ACHN (cell line): ENCODE measurements at regions not wholly inside any gene's neighbourhood (a gene's known extent, or its start where the extent isn't known, plus 50 kb on each side); places are given as distances from the start of the nearest gene placed in this dataset.

Experiments
- DNase-seq: peaks from one replicate; pipeline ENCODE4 v3.0.0-alpha.2; 2015
- in situ Hi-C: cut with HindIII; loops from 2 replicates; pipeline ENCODE4 v1.10.0; 2017; ENCODE audit warnings: low sequenced_read_pairs, low pct_ligation_motif_present, low pct_unique_long_range_greater_than_20kb

DNA sequence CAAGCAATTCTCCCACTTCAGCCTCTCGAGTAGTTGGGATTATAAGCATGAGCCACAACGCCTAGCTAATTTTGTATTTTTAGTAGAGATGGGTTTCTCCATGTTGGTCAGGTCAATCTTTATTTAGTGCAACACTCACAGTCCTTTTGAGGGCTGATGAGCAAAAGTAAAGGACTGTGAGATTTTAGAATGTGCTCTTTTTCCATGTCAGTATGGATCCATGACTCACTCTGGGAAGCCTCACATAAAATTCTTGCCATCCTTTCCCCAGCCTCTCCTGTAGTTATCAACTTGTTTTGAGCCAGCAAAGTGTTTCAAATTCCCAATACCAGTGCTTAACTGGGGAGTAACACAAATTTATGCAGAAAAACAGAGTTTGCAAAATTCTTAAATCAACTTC is 135.8 kb upstream of the CXCL12 start:
- no peak for DNase-seq
- in situ Hi-C loops = no loop called here

GRCh38 chr10:44539178-44539577 is 154.3 kb upstream of the CXCL12 start:
- no peak for DNase-seq
- in situ Hi-C loops = no loop called here

- in situ Hi-C loops = no loop called here
- no peak for DNase-seq
These were observed 167.8 kb upstream of the CXCL12 start for GRCh38 chr10:44552726-44553125.

DNA sequence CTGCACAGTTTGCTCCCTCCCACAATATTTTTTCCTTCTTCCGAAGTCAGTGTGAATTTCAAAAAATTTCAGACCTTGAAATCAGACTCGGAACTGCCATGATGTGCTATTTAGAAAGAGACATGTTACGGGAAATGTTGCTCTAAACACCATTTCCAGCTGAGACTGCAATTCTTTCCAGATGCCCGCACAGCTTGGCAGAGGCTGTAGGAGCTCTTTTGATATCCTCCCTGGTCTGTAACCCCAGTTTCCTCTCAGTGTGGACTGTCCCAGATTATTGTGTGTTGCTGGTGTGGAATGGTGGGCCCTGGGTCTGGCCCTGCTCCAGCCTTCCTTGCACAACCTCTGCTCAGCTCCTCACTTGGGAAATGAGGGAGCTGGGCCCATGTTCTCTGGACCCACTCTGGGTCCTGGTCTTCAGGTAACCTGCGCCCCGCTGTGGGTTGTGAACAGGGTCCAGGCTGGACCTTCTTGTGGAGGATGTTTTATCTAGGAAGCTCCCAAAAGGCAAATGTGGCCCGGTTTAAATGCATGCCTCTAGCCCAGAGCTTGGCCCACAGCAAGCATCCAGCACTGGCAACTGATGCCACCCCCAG is 172.8 kb upstream of the CXCL12 start:
- in situ Hi-C loops = no loop called here
- no peak for DNase-seq

GRCh38 chr10:44558521-44558920 is 173.6 kb upstream of the CXCL12 start:
- in situ Hi-C loops = no loop called here
- DNase-seq = no peak

GRCh38 chr10:44564361-44564760 is 179.5 kb upstream of the CXCL12 start:
- no peak for DNase-seq
- in situ Hi-C loops = no loop called here

GRCh38 chr10:44564790-44565189 is 179.9 kb upstream of the CXCL12 start:
- in situ Hi-C loops = no loop called here
- no peak for DNase-seq

- no peak for DNase-seq
- in situ Hi-C loops = no loop called here
These were observed 181.9 kb upstream of the CXCL12 start for GRCh38 chr10:44566786-44567185.

- no peak for DNase-seq
- in situ Hi-C loops = no loop called here
These were observed 182.6 kb upstream of the CXCL12 start for GRCh38 chr10:44567471-44567870.

DNA sequence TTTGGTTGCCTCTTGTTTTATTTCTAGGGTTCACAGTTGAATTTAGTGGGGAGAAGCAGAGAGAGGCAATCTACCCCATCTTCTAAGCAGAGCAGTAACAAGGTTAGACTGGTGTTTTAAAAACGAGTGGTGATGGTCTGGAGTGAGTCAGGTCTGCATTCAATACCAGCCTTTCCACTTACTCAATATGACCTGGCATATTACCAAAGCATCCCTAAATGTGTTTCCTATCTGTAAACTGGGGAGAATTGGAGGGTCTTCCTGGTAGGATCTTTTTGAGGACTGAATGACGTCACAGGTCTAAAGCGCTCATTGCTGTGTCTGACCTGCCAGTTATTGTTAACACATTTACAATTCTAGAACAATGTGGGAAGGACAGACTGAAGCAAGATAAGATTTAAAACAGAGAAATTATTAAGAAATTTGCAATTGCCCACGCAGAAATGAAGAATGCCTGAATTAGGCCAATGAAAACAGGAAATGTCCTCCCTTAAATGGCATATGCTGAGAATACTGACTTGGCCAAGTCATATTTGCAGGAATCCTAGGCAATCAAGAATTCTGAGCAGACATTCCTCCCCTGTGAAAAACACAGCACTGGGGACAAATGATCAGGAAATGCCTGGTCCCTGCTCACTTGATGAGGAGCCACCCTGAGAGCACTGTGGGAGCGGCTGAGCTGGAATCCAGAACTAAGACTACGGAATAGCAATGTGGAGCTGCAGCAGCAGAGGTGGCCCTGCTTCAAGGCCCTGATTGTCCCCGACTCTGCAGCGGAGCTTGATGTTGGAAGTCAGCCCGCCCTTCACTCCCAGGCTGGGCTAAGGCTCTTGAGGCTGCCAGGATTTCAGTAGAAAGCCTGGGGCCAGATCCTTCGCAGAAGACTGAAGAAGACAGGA is 184.5 kb upstream of the CXCL12 start:
- in situ Hi-C loops = no loop called here
- DNase-seq = no peak

GRCh38 chr10:44571701-44572100 is 186.8 kb upstream of the CXCL12 start:
- in situ Hi-C loops = no loop called here
- DNase-seq = no peak

- in situ Hi-C loops = no loop called here
- no peak for DNase-seq
These were observed 187.2 kb upstream of the CXCL12 start for GRCh38 chr10:44572146-44572545.

- in situ Hi-C loops = no loop called here
These were observed 188.9 kb upstream of the CXCL12 start for GRCh38 chr10:44573821-44574220.

GRCh38 chr10:44574596-44575480 is 189.9 kb upstream of the CXCL12 start:
- no peak for DNase-seq
- in situ Hi-C loops = no loop called here

More at GRCh38 chr10:44573821-44574220, 188.9 kb upstream of the CXCL12 start:
- DNase-seq = no peak

DNA sequence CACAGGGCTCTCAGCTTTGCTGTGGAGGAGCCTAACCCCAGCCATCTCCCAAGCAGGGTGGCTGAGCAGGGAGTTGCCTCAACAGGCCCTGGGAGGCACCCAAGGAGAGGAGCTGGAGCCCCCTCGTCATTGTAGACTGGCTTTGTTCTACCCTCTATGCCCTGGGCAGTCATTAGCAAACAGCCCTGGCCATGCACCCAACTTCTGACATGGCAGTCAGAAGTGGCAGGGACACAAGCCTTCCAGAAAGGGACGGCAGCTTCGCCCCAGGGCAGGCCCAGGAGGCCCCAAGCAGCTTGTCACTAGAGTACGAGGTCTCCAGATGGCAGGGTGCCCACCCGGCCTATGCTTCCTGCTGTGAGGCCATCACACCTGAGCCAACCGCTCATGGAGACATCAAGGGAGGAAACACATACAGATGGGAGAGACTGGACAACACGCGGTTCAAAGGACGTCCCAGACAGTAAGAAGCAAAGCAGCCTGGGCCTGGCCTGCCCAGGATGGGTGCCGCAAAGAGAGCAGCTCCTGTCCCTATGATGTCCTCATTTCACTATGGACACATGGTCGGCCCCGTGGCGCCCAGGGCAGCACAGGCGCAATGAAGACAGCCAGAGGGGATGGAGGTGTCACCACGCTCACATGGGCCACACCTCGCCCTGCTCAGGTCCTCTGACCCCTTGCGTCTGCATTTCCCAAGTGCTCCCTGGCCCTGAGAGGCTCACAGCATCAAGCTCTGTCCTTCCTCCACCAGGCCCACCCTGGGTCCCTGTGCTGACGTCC is 190.9 kb upstream of the CXCL12 start:
- in situ Hi-C loops = no loop called here

GRCh38 chr10:44576702-44577191 is 191.8 kb upstream of the CXCL12 start:
- DNase-seq = no peak
- in situ Hi-C loops = no loop called here

More for the DNA sequence above, 190.9 kb upstream of the CXCL12 start:
- DNase-seq = no peak

DNA sequence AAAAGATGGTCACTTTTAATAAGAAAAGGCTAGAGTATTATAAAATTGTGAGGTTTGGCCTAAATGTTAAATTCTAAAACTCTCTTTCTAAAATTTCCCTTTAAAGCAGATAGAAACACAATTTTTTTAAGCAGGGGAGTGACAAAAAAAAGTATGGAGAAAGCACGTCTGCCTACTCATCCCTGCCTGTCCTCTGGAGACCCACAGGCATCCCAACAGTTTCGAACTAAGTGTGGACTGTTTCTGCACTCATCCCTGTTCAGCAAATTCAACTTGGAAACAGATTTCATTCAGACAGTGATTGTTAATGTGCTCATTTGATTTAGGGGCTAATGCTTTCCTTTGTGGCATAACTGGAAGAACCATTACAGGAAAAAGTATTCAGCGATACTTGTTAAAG is 192.6 kb upstream of the CXCL12 start:
- DNase-seq = no peak
- in situ Hi-C loops = no loop called here

- in situ Hi-C loops = no loop called here
- DNase-seq = no peak
These were observed 193.4 kb upstream of the CXCL12 start for GRCh38 chr10:44578271-44578670.
